Sigmoid colon (tissue), 4 donors: ENCODE measurements at regions not wholly inside any gene's neighbourhood (a gene's known extent, or its start where the extent isn't known, plus 50 kb on each side); places are given as distances from the start of the nearest gene placed in this dataset.

Experiments used
- EP300 ChIP-seq, 4 donors: sonication (generic); formaldehyde crosslinking; IDR thresholded peaks; one replicate each; pipeline ENCODE4 v1.6.1; 2017; ENCODE audit warnings: antibody characterized with exemption in 4 of 4
- POLR2A ChIP-seq, 2 donors: fragments of 450-650 bp; IDR thresholded peaks; one replicate each; pipeline ENCODE4 v1.6.1; 2016; ENCODE audit warnings: antibody characterized with exemption in 2 of 2, mild to moderate bottlenecking in 2 of 2, moderate library complexity in 2 of 2
- POLR2AphosphoS5 ChIP-seq, 4 donors: sonication (generic); formaldehyde crosslinking; IDR thresholded peaks; one replicate each; pipeline ENCODE4 v1.6.1; 2017; ENCODE audit warnings: antibody characterized with exemption in 4 of 4
- TF ChIP-seq, protein P1 (sequence below), 4 experiments: fragments of 450-650 bp in 3 of 4; fragments of 200-600 bp in 1 of 4; IDR thresholded peaks; one replicate each; pipeline ENCODE4 v1.5.1; 2016 to 2019; ENCODE audit warnings: antibody characterized with exemption in 4 of 4, mild to moderate bottlenecking in 3 of 4, moderate library complexity in 2 of 4

DNA sequence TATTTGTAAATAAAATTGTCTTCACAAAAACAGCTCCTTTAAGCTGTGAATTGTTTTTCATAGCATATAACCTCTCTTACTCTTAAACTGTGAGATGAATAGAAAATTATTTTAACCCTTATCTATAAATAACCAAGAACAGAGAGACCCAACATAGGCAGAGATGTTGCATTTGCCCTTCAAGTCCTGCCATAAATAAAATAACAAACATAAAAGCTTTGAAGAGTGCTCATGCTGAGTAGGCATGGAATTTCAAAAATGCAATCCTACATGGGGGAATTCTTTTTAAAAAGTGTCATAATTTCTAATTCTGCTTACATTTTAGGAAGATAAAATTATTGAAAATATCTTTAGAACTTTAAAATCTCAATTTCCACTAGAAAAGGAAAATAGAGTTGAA, 124.1 kb upstream of the FERD3L start:
- TF ChIP-seq, protein P1, sequence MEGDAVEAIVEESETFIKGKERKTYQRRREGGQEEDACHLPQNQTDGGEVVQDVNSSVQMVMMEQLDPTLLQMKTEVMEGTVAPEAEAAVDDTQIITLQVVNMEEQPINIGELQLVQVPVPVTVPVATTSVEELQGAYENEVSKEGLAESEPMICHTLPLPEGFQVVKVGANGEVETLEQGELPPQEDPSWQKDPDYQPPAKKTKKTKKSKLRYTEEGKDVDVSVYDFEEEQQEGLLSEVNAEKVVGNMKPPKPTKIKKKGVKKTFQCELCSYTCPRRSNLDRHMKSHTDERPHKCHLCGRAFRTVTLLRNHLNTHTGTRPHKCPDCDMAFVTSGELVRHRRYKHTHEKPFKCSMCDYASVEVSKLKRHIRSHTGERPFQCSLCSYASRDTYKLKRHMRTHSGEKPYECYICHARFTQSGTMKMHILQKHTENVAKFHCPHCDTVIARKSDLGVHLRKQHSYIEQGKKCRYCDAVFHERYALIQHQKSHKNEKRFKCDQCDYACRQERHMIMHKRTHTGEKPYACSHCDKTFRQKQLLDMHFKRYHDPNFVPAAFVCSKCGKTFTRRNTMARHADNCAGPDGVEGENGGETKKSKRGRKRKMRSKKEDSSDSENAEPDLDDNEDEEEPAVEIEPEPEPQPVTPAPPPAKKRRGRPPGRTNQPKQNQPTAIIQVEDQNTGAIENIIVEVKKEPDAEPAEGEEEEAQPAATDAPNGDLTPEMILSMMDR (IDR thresholded peaks at IDR 0.05), result no peak
- no peak for TF ChIP-seq POLR2A (IDR thresholded peaks at IDR 0.05)
- TF ChIP-seq POLR2AphosphoS5 (IDR thresholded peaks at IDR 0.05), result no peak
- TF ChIP-seq EP300 (IDR thresholded peaks at IDR 0.05), result no peak
